NCI-H524 (cell line): ENCODE measurements at regions not wholly inside any gene's neighbourhood (a gene's known extent, or its start where the extent isn't known, plus 50 kb on each side); places are given as distances from the start of the nearest gene placed in this dataset.

ENCODE experiments used
- DNase-seq, 2 experiments: peaks; one replicate each; lab custom pipeline; 2025; lab: John Stamatoyannopoulos, UW

- peak; percentile 79 to 88 for DNase-seq
These were observed 615.6 kb downstream of the CENPC start for GRCh38 chr4:66929748-66930147.

- peak; percentile 42 to 73 for DNase-seq
These were observed 616.4 kb downstream of the CENPC start for GRCh38 chr4:66928881-66929280.

DNA sequence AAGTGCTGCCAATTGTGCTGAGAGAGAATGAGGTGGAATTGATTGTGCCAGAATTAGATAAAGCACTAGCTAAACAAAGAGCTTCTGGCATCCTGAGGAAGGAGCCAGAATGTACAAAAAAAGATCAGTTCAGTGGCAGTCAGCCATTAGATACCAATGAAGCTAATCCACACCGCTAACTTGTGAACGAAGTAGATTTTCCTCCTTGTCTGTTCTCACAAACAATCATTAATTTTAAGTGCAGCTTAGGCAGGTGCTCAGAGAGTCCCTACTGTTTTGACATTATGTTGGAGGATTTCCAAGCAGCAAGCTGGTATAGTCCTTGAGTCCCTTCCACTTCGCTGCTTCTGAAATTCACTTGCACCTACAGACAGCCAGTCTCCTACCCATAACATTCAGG, 617.4 kb downstream of the CENPC start:
- peak; percentile 87 to 98 for DNase-seq

DNA sequence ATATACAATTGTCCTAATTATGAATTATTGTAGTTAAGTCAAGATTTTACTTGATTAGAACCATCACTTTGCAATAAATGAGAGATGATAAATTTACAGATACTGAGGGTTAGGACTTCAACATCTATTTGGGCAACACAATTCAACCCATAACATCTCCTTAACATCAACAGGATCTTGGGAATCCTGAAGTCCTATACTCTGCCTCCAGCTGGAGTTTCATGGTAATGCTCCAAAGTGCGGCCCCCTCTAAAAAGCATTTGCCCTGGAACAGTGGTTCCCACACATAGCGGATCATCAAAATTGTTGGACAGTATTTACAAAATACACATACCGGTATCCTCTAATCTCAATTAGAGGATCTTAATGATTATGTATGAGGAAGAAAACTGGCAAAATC, 618.6 kb downstream of the CENPC start:
- no peak for DNase-seq

GRCh38 chr4:66923081-66923865, 622.0 kb downstream of the CENPC start:
- DNase-seq, result no peak

- DNase-seq, result no peak
These were observed 623.9 kb downstream of the CENPC start for GRCh38 chr4:66921433-66921832.

GRCh38 chr4:66920514-66920913, 624.8 kb downstream of the CENPC start:
- no peak for DNase-seq

- no peak for DNase-seq
These were observed 633.4 kb downstream of the CENPC start for GRCh38 chr4:66911880-66912279.

GRCh38 chr4:66906314-66906713, 639.0 kb downstream of the CENPC start:
- peak; percentile 87 to 95 for DNase-seq

DNA sequence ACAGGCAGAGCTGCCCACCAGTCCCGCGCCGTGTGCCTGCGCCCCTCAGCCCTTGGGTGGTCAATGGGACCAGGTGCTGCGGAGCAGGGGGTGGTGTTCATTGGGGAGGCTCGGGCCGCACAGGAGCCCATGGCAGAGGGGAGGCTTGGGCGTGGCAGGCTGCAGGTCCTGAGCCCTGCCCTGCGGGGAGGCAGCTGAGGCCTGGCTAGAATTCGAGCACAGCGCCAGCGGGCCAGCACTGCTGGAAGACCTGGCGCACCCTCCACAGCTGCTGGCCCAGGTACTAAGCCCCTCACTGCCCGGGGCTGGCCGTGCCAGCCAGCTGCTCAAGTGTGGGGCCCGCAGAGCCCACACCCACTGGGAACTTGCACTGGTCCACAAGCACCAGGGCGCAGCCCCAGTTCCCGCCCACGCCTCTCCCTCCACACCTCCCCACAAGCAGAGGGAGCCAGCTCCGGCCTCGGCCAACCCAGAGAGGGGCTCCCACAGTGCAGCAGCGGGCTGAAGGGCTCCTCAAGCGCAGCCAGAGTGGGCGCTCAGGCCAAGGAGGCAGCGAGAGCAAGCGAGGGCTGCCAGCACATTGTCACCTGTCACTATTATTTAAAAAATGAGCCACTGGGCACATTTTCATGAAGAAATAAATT, 645.8 kb downstream of the CENPC start:
- no peak for DNase-seq

DNA sequence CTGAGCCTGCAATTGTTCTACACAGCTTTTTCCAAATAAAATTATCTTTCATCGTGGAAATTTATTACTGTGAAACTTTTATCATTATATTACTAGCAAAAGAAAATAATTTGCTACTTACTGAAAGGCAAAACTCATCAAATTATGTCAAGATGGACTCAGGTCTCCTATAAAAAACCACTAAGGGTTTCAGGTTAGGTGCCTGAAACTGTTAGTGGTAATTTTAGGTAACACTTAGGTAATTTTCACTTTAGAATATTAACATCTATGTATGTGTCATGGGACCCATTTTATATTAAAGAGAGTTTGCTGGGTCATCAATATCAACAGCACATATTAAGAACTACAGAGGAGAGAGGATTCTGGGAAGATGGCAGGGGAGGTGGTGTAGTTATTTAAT, 651.5 kb downstream of the CENPC start:
- DNase-seq, result no peak

- DNase-seq, result no peak
These were observed 658.2 kb downstream of the CENPC start for GRCh38 chr4:66887061-66887460.

- no peak for DNase-seq
These were observed 659.7 kb downstream of the CENPC start for GRCh38 chr4:66885501-66886165.

- DNase-seq, result no peak
These were observed 668.4 kb downstream of the CENPC start for GRCh38 chr4:66876946-66877345.

DNA sequence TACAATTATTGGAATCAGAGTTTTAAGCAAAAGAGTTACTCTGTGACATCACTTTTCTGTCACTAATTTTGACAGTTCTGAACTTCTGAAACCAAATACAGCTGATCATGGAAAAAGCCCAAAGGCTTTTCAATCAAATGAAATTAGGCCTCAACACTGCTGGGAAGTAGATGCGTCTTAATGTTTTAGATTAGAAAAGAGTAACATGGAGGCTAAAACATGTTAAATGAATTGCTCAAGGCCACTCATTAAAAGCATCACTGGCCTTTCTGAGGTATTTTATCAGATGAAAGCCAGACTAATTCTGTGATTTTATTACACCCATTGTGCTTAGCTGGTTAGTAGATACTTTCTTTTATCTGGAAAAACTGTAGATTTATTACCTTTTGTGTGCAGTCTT, 672.6 kb downstream of the CENPC start:
- no peak for DNase-seq

- DNase-seq, result no peak
These were observed 681.8 kb downstream of the CENPC start for GRCh38 chr4:66863481-66863880.

- peak in 1 of 2 experiments; percentile 52 for DNase-seq
These were observed 689.3 kb downstream of the CENPC start for GRCh38 chr4:66855956-66856355.

DNA sequence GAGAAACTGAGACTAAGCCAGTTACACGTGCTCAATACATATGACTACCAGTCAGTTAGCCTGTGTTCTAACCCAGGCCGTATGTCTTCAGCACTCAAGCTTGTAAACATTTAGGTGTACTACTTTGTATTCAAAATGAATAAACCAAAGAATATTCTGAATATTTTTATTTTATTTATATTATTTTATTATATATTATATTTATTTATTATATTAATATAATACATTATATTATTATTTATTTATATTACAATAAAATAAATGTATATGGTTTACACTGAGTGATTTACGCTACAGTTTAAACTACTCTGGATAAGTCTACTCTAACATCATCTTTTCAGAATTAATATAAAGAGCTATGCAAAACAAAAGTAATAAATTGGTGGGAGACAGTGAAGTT, 691.5 kb downstream of the CENPC start:
- DNase-seq, result no peak

GRCh38 chr4:66852843-66853242, 692.5 kb downstream of the CENPC start:
- no peak for DNase-seq

DNA sequence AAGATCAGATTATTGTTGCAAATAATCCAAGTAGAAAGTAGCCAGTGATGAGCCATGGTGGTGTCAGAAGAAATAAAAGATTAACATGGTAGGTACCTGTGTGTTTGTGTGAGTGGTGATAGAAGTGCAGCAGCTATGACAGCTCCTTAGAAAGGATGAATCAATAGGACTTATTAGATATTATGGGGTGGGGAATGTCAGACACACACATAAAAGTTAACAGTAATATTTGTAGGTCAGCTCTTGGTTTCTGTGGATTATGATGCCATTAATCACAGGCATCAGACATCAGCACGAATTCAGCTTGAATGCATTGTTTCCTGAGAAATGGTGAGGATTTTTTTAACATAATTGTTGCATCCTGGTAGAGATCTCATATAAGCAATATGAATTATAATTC, 695.7 kb downstream of the CENPC start:
- no peak for DNase-seq

DNA sequence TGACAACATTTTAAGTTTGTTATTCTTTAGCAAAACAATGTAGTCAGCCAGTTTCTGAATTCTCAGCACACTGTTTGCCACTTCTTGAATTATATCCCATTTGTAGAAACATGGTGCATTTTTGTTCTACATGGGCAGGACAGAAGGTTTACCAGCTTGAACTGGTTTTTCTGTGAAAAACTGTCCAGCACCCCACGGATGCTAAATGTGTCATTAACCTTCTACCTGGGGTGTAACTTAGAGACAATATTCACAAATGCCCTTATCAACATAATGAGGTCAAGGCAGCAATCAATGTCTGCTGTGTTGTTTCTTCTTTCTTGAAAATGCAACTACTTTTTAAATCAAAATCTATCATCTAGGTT, 702.6 kb downstream of the CENPC start:
- DNase-seq, result peak in 1 of 2 experiments; percentile 25

DNA sequence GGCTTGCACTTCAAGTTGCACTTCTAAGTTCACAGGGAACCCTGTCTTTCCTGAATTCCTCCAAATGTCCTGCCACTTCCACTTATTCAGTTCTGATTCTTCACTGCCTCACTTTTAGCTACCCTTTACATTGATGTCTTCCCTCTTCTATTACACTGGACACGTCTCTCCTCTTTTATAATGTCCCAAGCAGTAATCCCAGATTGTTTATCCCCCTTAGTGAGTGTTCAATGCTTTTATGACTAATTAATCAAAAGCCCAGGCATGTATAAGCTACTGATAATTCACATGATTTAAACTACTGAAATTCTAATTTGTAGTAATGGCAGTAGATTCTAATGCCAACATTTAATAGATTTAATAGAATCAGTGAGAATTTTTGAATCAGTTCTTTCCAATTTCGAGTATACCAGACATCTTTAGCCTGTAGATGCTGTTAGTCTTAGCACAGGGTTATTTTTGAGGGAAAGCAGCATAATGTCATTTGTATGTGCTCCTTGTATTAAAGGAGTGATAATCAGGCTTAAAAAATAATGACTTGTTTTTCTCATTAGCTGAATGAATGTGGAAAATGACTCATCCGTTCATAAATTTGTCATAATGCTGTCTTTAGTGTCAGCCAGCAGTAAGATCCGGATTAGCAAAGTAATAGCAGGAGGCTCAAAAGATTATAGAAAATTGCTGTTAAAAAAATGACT, 703.1 kb downstream of the CENPC start:
- peak; percentile 27 to 52 for DNase-seq

DNA sequence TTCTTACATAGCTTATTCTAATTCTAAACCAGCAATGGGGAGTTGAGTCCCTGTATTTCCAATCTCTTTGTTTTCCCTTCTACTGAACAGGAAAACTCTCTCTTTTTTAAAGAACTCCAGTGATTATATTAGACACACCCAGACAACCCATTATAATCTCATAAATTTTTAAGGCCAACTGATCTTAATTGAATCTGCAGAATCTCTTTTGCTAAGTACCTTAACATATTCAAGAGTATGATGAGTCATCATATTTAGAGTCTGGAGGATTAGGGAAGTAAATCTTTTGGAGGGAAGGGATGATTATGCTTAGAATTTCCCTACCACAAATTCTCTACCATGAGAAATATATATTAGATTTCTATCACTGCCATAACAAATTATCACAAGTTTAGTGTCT, 705.1 kb downstream of the CENPC start:
- peak in 1 of 2 experiments; percentile 69 for DNase-seq
